Osteoblast (primary cell): ENCODE measurements at regions not wholly inside any gene's neighbourhood (a gene's known extent, or its start where the extent isn't known, plus 50 kb on each side); places are given as distances from the start of the nearest gene placed in this dataset.

Experiments used
- DNase-seq: peaks from one replicate; pipeline ENCODE4 v3.0.0; 2011; ENCODE audit warnings: low spot score, mixed read lengths; ENCODE audit not compliant: insufficient read length; ENCODE audit errors: missing footprints
- H2AFZ ChIP-seq: 2 replicates; pipeline ENCODE4 v1.6.0; 2011; ENCODE audit warnings: mild to moderate bottlenecking, low read length
- H3K27ac ChIP-seq: 2 replicates; pipeline ENCODE4 v1.5.1; 2011; ENCODE audit warnings: mild to moderate bottlenecking, low read depth, low read length, moderate library complexity
- H3K27me3 ChIP-seq: 2 replicates; pipeline ENCODE4 v1.6.0; 2012; ENCODE audit warnings: mild to moderate bottlenecking, control low read depth, inconsistent platforms, low read length, moderate library complexity; ENCODE audit not compliant: insufficient read depth
- H3K36me3 ChIP-seq: 2 replicates; pipeline ENCODE4 v1.5.1; 2011; ENCODE audit warnings: mild to moderate bottlenecking, low read length, control low read depth, moderate library complexity; ENCODE audit not compliant: insufficient read depth
- H3K4me1 ChIP-seq: 2 replicates; pipeline ENCODE4 v1.5.1; 2011; ENCODE audit warnings: mild to moderate bottlenecking, low read length, control low read depth, moderate library complexity; ENCODE audit not compliant: insufficient read depth
- H3K4me2 ChIP-seq: 2 replicates; pipeline ENCODE4 v1.6.0; 2011; ENCODE audit warnings: mild to moderate bottlenecking, low read length; ENCODE audit not compliant: insufficient read depth
- H3K4me3 ChIP-seq: fragments of 200-600 bp; sonication (generic); 3 replicates; pipeline ENCODE4 v1.5.1; 2012; ENCODE audit warnings: mild to moderate bottlenecking, low read length, inconsistent platforms; ENCODE audit not compliant: insufficient read depth
- H3K79me2 ChIP-seq: 2 replicates; pipeline ENCODE4 v1.6.0; 2012; ENCODE audit warnings: mild to moderate bottlenecking, low read length, control low read depth, inconsistent platforms; ENCODE audit not compliant: insufficient read depth
- H3K9me3 ChIP-seq: 2 replicates; pipeline ENCODE4 v1.5.1; 2011; ENCODE audit warnings: low read depth, low read length, control low read depth
- H4K20me1 ChIP-seq: 2 replicates; pipeline ENCODE4 v1.6.0; 2012; ENCODE audit warnings: mild to moderate bottlenecking, low read length, control low read depth; ENCODE audit not compliant: insufficient read depth
- CTCF ChIP-seq: IDR thresholded peaks from 2 replicates; pipeline ENCODE4 v1.5.1; 2011; ENCODE audit warnings: mild to moderate bottlenecking, low read depth, low read length, moderate library complexity; ENCODE audit errors: extremely low read depth

- H4K20me1 ChIP-seq = no peaks in the 10 kb centered on the region
- no peak overlapping the region for H3K4me2 ChIP-seq
- no peak overlapping the region for H3K27ac ChIP-seq
- H2AFZ ChIP-seq = no peak overlapping the region
- no peaks in the 10 kb centered on the region for H3K27me3 ChIP-seq
- H3K79me2 ChIP-seq = no peaks in the 10 kb centered on the region
- H3K36me3 ChIP-seq = no peaks in the 10 kb centered on the region
- H3K9me3 ChIP-seq = peaks cover 2% of the 10 kb centered on the region
- H3K4me1 ChIP-seq = no peaks in the 10 kb centered on the region
- TF ChIP-seq CTCF = no peak
- H3K4me3 ChIP-seq = no peak overlapping the region
- DNase-seq = no peak
Observed at GRCh38 chr1:166538646-166539045, 300.6 kb upstream of the POGK start.

- Histone ChIP-seq H3K79me2 (no peaks in the 10 kb centered on the region), H2AFZ (no peak overlapping the region), H3K4me3 (no peak overlapping the region), H3K9me3 (peaks cover 2% of the 10 kb centered on the region), H3K4me2 (no peak overlapping the region), H3K27me3 (no peaks in the 10 kb centered on the region), H3K36me3 (no peaks in the 10 kb centered on the region), H3K27ac (no peak overlapping the region), H3K4me1 (no peaks in the 10 kb centered on the region), H4K20me1 (no peaks in the 10 kb centered on the region)
- DNase-seq = no peak
- TF ChIP-seq CTCF = no peak
Observed at GRCh38 chr1:166544036-166544435, 295.2 kb upstream of the POGK start.

GRCh38 chr1:166544561-166544960 lies 294.7 kb upstream of the POGK start:
- no peak overlapping the region for H2AFZ ChIP-seq
- TF ChIP-seq CTCF = no peak
- no peaks in the 10 kb centered on the region for H3K4me1 ChIP-seq
- H3K4me2 ChIP-seq = no peak overlapping the region
- no peak overlapping the region for H3K4me3 ChIP-seq
- H3K79me2 ChIP-seq = no peaks in the 10 kb centered on the region
- no peaks in the 10 kb centered on the region for H3K27me3 ChIP-seq
- no peaks in the 10 kb centered on the region for H3K36me3 ChIP-seq
- DNase-seq = no peak
- H3K9me3 ChIP-seq = peaks cover 2% of the 10 kb centered on the region
- no peak overlapping the region for H3K27ac ChIP-seq
- H4K20me1 ChIP-seq = no peaks in the 10 kb centered on the region

GRCh38 chr1:166552706-166553105 lies 286.6 kb upstream of the POGK start:
- no peaks in the 10 kb centered on the region for H3K9me3 ChIP-seq
- no peak overlapping the region for H3K27ac ChIP-seq
- DNase-seq = no peak
- no peak overlapping the region for H2AFZ ChIP-seq
- H4K20me1 ChIP-seq = no peaks in the 10 kb centered on the region
- no peaks in the 10 kb centered on the region for H3K79me2 ChIP-seq
- no peak overlapping the region for H3K4me3 ChIP-seq
- no peak overlapping the region for H3K4me2 ChIP-seq
- TF ChIP-seq CTCF = no peak
- no peaks in the 10 kb centered on the region for H3K4me1 ChIP-seq
- no peaks in the 10 kb centered on the region for H3K27me3 ChIP-seq
- no peaks in the 10 kb centered on the region for H3K36me3 ChIP-seq
